OCI-LY7 (cell line): ENCODE measurements at regions not wholly inside any gene's neighbourhood (a gene's known extent, or its start where the extent isn't known, plus 50 kb on each side); places are given as distances from the start of the nearest gene placed in this dataset.

Source experiments
- CTCF ChIP-seq: fragments of 200-600 bp; sonication (generic); conservative IDR thresholded peaks from 2 replicates; pipeline ENCODE4 v1.5.1; 2014; ENCODE audit warnings: mild to moderate bottlenecking, antibody characterized with exemption, low read length, moderate library complexity, mixed read lengths
- EZH2phosphoT487 ChIP-seq: fragments of 200-600 bp; sonication (generic); IDR thresholded peaks from 2 replicates; pipeline ENCODE4 v1.6.1; 2018; ENCODE audit warnings: low read depth, borderline replicate concordance, mild to moderate bottlenecking, mixed run types, antibody characterized with exemption, low read length, moderate library complexity, mixed read lengths

GRCh38 chr17:77386502-77387192, 245.9 kb downstream of the SEC14L1 start:
- TF ChIP-seq CTCF (no peak), EZH2phosphoT487 (no peak)
